AG09309 (cell line): ENCODE measurements at regions not wholly inside any gene's neighbourhood (a gene's known extent, or its start where the extent isn't known, plus 50 kb on each side); places are given as distances from the start of the nearest gene placed in this dataset.

Experiments
- DNase-seq: peaks from one replicate; pipeline ENCODE4 v3.0.0-alpha.2; 2010; ENCODE audit warnings: low read depth
- H3K4me3 ChIP-seq: 2 replicates; pipeline ENCODE4 v1.5.1; 2011; ENCODE audit warnings: mild to moderate bottlenecking, low read depth, low read length, moderate library complexity; ENCODE audit not compliant: control insufficient read depth
- TF ChIP-seq, protein P1 (sequence below): IDR thresholded peaks from 2 replicates; pipeline ENCODE4 v1.5.1; 2011; ENCODE audit warnings: mild to moderate bottlenecking, low read depth, low read length, inconsistent platforms; ENCODE audit not compliant: insufficient read depth, control insufficient read depth; ENCODE audit errors: missing control alignments

DNA sequence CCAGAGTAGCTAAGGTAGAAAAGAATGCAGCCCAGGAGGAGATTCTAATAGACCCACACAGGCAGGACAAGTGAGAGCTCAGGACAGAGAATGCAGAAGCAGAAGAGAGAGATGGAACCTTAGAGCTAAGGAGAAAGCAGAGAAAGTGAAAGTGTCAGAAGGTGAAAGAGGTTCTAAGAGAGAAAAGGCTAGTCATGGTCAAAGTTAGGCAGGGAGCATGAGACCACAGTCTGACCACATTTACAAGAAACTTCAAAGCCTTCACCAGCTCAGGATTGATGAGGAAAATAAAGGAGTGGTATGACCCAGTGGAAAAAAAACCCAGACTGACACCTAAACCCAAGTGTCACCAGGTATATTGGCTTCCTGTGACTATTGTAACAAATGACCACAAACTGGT lies 131.8 kb upstream of the WDR11 start:
- no peak overlapping the region for H3K4me3 ChIP-seq

DNA sequence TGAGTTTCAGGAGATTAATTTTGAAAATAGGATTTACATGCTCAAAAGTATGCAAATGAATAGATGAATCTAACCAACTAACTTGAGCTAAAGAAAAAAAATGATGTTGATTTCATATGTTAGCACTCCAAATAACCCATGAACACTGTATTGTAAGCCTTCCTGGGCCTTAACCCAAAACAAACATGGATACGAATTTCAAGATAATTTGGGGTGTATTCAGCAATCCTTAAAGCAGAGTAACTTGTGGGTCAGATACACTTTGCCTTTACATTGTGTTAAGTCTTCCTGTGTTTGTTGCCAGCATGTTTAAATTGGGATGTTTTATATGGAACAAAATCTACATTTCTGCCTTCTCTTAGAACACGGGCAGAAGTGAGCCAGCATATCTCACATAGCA lies 124.2 kb upstream of the WDR11 start:
- TF ChIP-seq, protein P1, sequence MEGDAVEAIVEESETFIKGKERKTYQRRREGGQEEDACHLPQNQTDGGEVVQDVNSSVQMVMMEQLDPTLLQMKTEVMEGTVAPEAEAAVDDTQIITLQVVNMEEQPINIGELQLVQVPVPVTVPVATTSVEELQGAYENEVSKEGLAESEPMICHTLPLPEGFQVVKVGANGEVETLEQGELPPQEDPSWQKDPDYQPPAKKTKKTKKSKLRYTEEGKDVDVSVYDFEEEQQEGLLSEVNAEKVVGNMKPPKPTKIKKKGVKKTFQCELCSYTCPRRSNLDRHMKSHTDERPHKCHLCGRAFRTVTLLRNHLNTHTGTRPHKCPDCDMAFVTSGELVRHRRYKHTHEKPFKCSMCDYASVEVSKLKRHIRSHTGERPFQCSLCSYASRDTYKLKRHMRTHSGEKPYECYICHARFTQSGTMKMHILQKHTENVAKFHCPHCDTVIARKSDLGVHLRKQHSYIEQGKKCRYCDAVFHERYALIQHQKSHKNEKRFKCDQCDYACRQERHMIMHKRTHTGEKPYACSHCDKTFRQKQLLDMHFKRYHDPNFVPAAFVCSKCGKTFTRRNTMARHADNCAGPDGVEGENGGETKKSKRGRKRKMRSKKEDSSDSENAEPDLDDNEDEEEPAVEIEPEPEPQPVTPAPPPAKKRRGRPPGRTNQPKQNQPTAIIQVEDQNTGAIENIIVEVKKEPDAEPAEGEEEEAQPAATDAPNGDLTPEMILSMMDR = no peak
- H3K4me3 ChIP-seq = no peak overlapping the region

More for the DNA sequence above, 131.8 kb upstream of the WDR11 start:
- TF ChIP-seq, protein P1 = no peak
- no peak for DNase-seq

DNA sequence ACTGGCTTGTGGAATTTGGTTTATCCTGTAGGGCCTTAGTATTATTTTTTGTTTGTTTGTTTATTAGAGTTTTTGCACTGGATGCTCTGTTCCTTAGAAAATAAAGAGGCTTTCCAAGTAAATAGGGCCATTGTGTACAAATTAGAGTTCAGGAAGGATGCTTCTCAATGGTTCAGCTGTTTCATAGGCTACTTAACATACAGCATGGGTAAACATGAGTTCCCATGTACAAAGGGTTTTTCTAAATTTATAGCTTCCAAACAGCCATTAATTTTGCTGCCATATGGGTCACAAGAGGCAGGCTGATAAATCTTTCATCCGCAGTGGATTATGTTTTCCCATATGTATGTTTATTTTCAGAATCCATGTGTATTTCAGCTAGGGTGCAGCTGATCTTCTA lies 121.6 kb upstream of the WDR11 start:
- TF ChIP-seq, protein P1 = no peak
- H3K4me3 ChIP-seq = no peak overlapping the region
- no peak for DNase-seq

More for the DNA sequence above, 124.2 kb upstream of the WDR11 start:
- no peak for DNase-seq

DNA sequence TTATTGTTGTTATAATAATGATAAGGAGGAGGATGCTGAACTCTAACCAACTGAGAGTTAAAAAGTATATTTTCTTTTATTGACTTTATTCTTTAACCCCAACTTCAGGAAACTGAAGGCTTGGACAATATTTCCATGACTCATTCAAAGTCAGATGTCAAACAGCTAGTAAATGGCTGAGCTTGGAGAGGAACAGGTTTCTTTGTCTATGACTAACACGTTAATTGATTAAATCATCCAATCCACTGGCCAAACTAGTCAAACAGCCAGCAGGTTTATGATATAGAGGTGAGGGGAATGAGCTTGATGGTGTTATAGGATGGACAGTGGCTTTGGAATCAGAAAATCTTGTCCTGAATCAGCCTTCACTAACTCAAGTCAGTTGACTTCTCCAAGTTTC lies 119.1 kb upstream of the WDR11 start:
- H3K4me3 ChIP-seq = no peak overlapping the region
- TF ChIP-seq, protein P1 = no peak
- no peak for DNase-seq

DNA sequence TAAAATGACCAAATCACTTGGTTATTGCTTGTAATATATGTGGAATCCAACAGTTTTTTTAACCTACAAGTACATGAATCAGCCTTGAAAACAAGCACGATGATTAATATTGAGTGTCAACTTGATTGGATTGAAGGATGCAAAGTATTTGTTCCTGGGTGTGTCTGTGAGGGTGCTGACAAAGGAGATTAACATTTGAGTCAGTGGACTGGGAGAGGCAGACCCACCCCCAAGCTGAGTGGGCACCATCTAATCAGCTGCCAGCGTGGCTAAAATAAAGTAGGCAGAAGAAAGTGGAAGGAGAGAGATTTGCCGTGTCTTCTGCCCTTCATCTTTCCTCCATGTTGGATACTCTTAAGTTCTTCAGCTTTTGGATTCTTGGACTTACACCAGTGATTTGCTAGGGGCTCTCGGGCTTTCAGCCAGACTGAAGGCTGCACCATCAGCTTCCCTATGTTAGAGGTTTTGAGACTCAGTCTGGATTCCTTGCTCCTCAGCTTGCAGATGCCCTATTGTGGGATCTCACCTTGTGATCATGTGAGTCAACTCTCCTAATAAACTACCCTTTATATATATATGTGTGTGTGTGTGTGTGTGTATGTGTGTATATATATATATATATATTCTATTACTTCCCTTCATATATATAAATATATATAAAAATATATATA lies 118.4 kb upstream of the WDR11 start:
- DNase-seq = no peak
- H3K4me3 ChIP-seq = no peak overlapping the region
- TF ChIP-seq, protein P1 = no peak

DNA sequence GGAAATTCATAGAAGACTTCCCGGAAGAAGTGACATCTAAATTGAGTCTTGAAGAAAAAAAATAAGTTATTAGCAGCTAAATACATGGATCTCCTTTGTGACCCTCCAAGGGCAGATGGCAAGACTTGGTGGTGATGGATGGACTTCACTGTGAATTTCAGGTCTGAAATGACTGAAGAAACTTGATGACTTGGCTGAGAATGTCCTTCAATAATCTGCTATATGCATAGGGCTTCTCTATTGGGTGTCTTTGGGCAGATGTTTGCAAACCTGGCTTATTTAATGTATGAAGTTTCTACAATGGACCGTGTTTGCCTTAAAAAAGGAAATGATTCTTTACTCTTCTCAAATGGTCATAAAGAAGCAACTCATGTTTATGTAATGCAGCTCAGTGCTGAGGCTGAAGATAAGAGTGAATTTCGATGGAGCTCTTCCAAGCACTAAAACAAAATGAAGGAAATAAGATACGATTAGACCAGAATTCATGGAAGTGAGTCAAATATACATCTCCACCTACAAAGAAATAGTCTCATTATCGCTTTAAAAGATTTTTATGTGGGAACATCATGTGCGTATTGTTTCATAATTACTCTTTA lies 116.6 kb upstream of the WDR11 start:
- no peak overlapping the region for H3K4me3 ChIP-seq
- no peak for DNase-seq
- TF ChIP-seq, protein P1 = no peak
